ENCODE measurements at regions not wholly inside any gene's neighbourhood (a gene's known extent, or its start where the extent isn't known, plus 50 kb on each side); places are given as distances from the start of the nearest gene placed in this dataset.

DNA sequence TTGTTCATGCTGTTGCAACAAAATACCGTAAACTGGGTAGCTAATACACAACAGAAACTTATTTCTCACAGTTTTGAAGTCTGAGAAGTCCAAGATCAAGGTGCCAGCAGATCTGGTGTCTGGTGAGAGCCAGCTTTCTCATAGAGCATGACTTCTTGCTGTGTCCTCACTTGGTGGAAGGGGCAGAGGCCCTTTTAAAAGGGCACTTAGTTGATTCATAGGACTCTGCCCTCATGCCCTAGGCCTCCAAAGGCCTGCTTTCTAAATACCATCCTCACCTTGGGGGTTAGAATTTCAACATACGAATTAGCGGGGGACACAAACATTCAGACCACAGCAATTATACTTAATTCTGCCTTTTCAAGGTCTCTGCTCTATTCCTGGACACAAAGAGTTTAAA lies 52.3 kb upstream of the FDX1 start:
- TF ChIP-seq, protein P1, sequence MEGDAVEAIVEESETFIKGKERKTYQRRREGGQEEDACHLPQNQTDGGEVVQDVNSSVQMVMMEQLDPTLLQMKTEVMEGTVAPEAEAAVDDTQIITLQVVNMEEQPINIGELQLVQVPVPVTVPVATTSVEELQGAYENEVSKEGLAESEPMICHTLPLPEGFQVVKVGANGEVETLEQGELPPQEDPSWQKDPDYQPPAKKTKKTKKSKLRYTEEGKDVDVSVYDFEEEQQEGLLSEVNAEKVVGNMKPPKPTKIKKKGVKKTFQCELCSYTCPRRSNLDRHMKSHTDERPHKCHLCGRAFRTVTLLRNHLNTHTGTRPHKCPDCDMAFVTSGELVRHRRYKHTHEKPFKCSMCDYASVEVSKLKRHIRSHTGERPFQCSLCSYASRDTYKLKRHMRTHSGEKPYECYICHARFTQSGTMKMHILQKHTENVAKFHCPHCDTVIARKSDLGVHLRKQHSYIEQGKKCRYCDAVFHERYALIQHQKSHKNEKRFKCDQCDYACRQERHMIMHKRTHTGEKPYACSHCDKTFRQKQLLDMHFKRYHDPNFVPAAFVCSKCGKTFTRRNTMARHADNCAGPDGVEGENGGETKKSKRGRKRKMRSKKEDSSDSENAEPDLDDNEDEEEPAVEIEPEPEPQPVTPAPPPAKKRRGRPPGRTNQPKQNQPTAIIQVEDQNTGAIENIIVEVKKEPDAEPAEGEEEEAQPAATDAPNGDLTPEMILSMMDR (IDR thresholded peaks at IDR 0.05), result no peak

DNA sequence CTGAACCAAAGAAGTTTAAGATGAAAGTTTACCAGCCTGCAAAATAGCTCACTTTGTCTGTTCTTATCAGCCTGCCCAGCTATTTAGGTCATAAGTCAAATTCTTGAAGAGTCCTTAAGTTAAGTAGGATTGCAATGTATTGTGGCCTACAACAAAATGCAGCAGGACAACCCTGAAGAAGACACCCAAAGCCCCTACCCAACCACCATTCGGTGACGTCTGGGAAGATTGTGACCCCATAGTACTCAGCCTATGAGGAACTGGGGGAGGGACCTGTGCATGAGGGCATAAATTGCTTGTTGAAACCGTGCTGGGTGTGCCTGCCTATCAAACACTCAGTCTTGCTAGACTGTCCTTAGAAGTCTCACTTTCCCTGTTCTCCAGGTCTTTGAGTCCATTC lies 50.5 kb upstream of the FDX1 start:
- H3K36me3 ChIP-seq, result no peaks in the 10 kb centered on the region
- H3K9me3 ChIP-seq, result no peaks in the 10 kb centered on the region
- H3K4me3 ChIP-seq, result no peak overlapping the region
- TF ChIP-seq, protein P1 (IDR thresholded peaks at IDR 0.05), result no peak
- no peak for DNase-seq
- peaks cover 0 to 8% (median 1%) of the 10 kb centered on the region in 4 donors for H3K4me1 ChIP-seq
- intact Hi-C loops (cut with DNase I; ENCODE audit: low total_unique reads), result no loop called here
- H3K27me3 ChIP-seq, result no peaks in the 10 kb centered on the region
- H3K27ac ChIP-seq, result no peak overlapping the region

More for the DNA sequence above, 52.3 kb upstream of the FDX1 start:
- no peak for DNase-seq
- Histone ChIP-seq H3K27me3 (no peaks in the 10 kb centered on the region), H3K4me1 (peaks cover 0 to 8% (median 1%) of the 10 kb centered on the region in 4 donors), H3K27ac (no peak overlapping the region), H3K4me3 (no peak overlapping the region), H3K36me3 (no peaks in the 10 kb centered on the region), H3K9me3 (no peaks in the 10 kb centered on the region)
- intact Hi-C loops (cut with DNase I; ENCODE audit: low total_unique reads), result no loop called here

DNA sequence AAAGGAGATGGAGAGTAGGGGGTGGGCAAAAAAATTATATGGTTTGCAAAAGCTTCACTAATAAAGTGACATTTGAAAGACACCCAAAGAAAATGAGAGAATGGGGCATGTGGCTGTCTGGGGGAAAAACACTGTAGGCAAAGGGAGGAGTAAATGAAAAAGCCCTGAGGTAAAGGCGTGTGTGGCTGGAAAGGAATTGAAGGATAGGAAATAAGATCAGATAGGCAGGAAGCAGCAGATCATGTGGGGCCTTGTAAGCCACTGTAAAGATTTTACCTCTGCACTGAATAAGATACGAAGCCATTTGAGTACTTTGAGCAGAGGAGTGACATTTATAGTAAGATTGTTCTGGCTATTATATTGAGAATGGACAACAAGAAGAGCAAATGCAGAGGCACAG lies 49.8 kb upstream of the FDX1 start:
- Histone ChIP-seq H3K4me1 (peaks cover 0 to 8% (median 1%) of the 10 kb centered on the region in 4 donors), H3K27ac (no peak overlapping the region), H3K4me3 (no peak overlapping the region), H3K27me3 (no peaks in the 10 kb centered on the region), H3K9me3 (no peaks in the 10 kb centered on the region), H3K36me3 (no peaks in the 10 kb centered on the region)
- no peak for DNase-seq
- TF ChIP-seq, protein P1 (IDR thresholded peaks at IDR 0.05), result no peak
- intact Hi-C loops (cut with DNase I; ENCODE audit: low total_unique reads), result no loop called here
